ENCODE measurements at regions not wholly inside any gene's neighbourhood (a gene's known extent, or its start where the extent isn't known, plus 50 kb on each side); places are given as distances from the start of the nearest gene placed in this dataset.

- ChIA-PET POLR2A (ENCODE audit: unreplicated experiment) (no interaction called here), CTCF (interaction anchor here (0.7 kb wide), 1 partner anchor 457 kb away, joined by 4 read pairs; no protein-coding TSS in a partner anchor)
- H3K4me1 ChIP-seq (ENCODE audit: insufficient read depth, low read length), result peaks cover 5% of the 10 kb centered on the region; the same call in 1 of the 2 replicates
- H3F3A ChIP-seq (ENCODE audit: low read length, unreplicated experiment), result no peaks in the 10 kb centered on the region
- H3K27me3 ChIP-seq (ENCODE audit: low read length), result no peaks in the 10 kb centered on the region
- DNase-seq (no peak), ATAC-seq (no peak)
- no TSS peak for BruUV-seq (replicated peaks)
- TF ChIP-seq EZH2 (IDR thresholded peaks at IDR 0.05; ENCODE audit: low read length, unreplicated experiment), result no peak
- no peak for TF ChIP-seq CTCF (conservative IDR thresholded peaks at IDR 0.05; ENCODE audit: low read depth, low read length)
- no peak for TF ChIP-seq EZH2phosphoT487 (IDR thresholded peaks at IDR 0.05; ENCODE audit: borderline replicate concordance, low read length)
- no peaks in the 10 kb centered on the region for H3K36me3 ChIP-seq (ENCODE audit: low read depth, low read length)
- H3K27ac ChIP-seq (ENCODE audit: low read length), result no peak overlapping the region
- no peaks in the 10 kb centered on the region for H4K20me1 ChIP-seq (ENCODE audit: low read length)
- no peaks in the 10 kb centered on the region for H3K9me2 ChIP-seq (replicated peaks; ENCODE audit: low read length)
- no peaks in the 10 kb centered on the region for H3K79me2 ChIP-seq (ENCODE audit: low read length)
- H3K4me2 ChIP-seq (ENCODE audit: low read length), result no peak overlapping the region
- intact Hi-C loops (cut with micrococcal nuclease), result no loop called here
- no peak overlapping the region for H2AFZ ChIP-seq (ENCODE audit: low read length)
- no peaks in the 10 kb centered on the region for H3K9me3 ChIP-seq (ENCODE audit: low read length)
- no peak overlapping the region for H3K4me3 ChIP-seq (ENCODE audit: low read length)
- no peak overlapping the region for H3K9ac ChIP-seq (ENCODE audit: low read length)
These were observed 105.7 kb upstream of the LIMCH1 start for GRCh38 chr4:41432219-41432618.

GRCh38 chr4:41432881-41433280 is 105.1 kb upstream of the LIMCH1 start:
- Histone ChIP-seq H2AFZ (ENCODE audit: low read length) (no peak overlapping the region), H3K4me2 (ENCODE audit: low read length) (no peak overlapping the region), H3K27me3 (ENCODE audit: low read length) (no peaks in the 10 kb centered on the region), H3F3A (ENCODE audit: low read length, unreplicated experiment) (no peaks in the 10 kb centered on the region), H3K79me2 (ENCODE audit: low read length) (no peaks in the 10 kb centered on the region), H3K9me3 (ENCODE audit: low read length) (no peaks in the 10 kb centered on the region), H3K27ac (ENCODE audit: low read length) (no peak overlapping the region), H3K9ac (ENCODE audit: low read length) (no peak overlapping the region), H4K20me1 (ENCODE audit: low read length) (no peaks in the 10 kb centered on the region), H3K9me2 (replicated peaks; ENCODE audit: low read length) (no peaks in the 10 kb centered on the region), H3K4me3 (ENCODE audit: low read length) (no peak overlapping the region), H3K4me1 (ENCODE audit: insufficient read depth, low read length) (peaks cover 6% of the 10 kb centered on the region; the same call in 1 of the 2 replicates), H3K36me3 (ENCODE audit: low read depth, low read length) (no peaks in the 10 kb centered on the region)
- BruUV-seq (replicated peaks), result no TSS peak
- CTCF ChIA-PET, result interaction anchor here (0.7 kb wide), 1 partner anchor 456 kb away, joined by 4 read pairs; no protein-coding TSS in a partner anchor
- DNase-seq (no peak), ATAC-seq (no peak)
- TF ChIP-seq EZH2phosphoT487 (IDR thresholded peaks at IDR 0.05; ENCODE audit: borderline replicate concordance, low read length), result no peak
- TF ChIP-seq CTCF (conservative IDR thresholded peaks at IDR 0.05; ENCODE audit: low read depth, low read length), result no peak
- no peak for TF ChIP-seq EZH2 (IDR thresholded peaks at IDR 0.05; ENCODE audit: low read length, unreplicated experiment)
- intact Hi-C loops (cut with micrococcal nuclease), result no loop called here
- POLR2A ChIA-PET (ENCODE audit: unreplicated experiment), result no interaction called here

GRCh38 chr4:41433361-41433760 is 104.6 kb upstream of the LIMCH1 start:
- ATAC-seq (no peak), DNase-seq (no peak)
- Histone ChIP-seq H3K9me3 (ENCODE audit: low read length) (no peaks in the 10 kb centered on the region), H3K36me3 (ENCODE audit: low read depth, low read length) (no peaks in the 10 kb centered on the region), H3K4me2 (ENCODE audit: low read length) (no peak overlapping the region), H3F3A (ENCODE audit: low read length, unreplicated experiment) (no peaks in the 10 kb centered on the region), H3K9ac (ENCODE audit: low read length) (no peak overlapping the region), H3K79me2 (ENCODE audit: low read length) (no peaks in the 10 kb centered on the region), H3K27ac (ENCODE audit: low read length) (no peak overlapping the region), H3K9me2 (replicated peaks; ENCODE audit: low read length) (no peaks in the 10 kb centered on the region), H3K4me1 (ENCODE audit: insufficient read depth, low read length) (peaks cover 6% of the 10 kb centered on the region; the same call in 1 of the 2 replicates), H3K27me3 (ENCODE audit: low read length) (no peaks in the 10 kb centered on the region), H4K20me1 (ENCODE audit: low read length) (no peaks in the 10 kb centered on the region), H2AFZ (ENCODE audit: low read length) (no peak overlapping the region), H3K4me3 (ENCODE audit: low read length) (no peak overlapping the region)
- TF ChIP-seq EZH2 (IDR thresholded peaks at IDR 0.05; ENCODE audit: low read length, unreplicated experiment) (no peak), CTCF (conservative IDR thresholded peaks at IDR 0.05; ENCODE audit: low read depth, low read length) (no peak), EZH2phosphoT487 (IDR thresholded peaks at IDR 0.05; ENCODE audit: borderline replicate concordance, low read length) (no peak)
- ChIA-PET POLR2A (ENCODE audit: unreplicated experiment) (no interaction called here), CTCF (no interaction called here)
- no TSS peak for BruUV-seq (replicated peaks)
- intact Hi-C loops (cut with micrococcal nuclease), result no loop called here

All from PC-3 (cell line).